Fibroblast of villous mesenchyme (primary cell): ENCODE measurements at regions not wholly inside any gene's neighbourhood (a gene's known extent, or its start where the extent isn't known, plus 50 kb on each side); places are given as distances from the start of the nearest gene placed in this dataset.

Experiments used
- DNase-seq: peaks from one replicate; pipeline ENCODE4 v3.0.0-alpha.2; 2010; ENCODE audit warnings: low read depth
- H3K4me3 ChIP-seq: 2 replicates; pipeline ENCODE4 v1.5.1; 2011; ENCODE audit warnings: low read depth, mild to moderate bottlenecking, low read length
- TF ChIP-seq, protein P1 (sequence below): IDR thresholded peaks from 2 replicates; pipeline ENCODE4 v1.5.1; 2012; ENCODE audit warnings: low read depth, mild to moderate bottlenecking, low read length; ENCODE audit not compliant: insufficient read depth

GRCh38 chr13:34128661-34129060 lies 310.7 kb downstream of the RFC3 start:
- H3K4me3 ChIP-seq = no peak overlapping the region
- DNase-seq = peak; percentile 10
- TF ChIP-seq, protein P1, sequence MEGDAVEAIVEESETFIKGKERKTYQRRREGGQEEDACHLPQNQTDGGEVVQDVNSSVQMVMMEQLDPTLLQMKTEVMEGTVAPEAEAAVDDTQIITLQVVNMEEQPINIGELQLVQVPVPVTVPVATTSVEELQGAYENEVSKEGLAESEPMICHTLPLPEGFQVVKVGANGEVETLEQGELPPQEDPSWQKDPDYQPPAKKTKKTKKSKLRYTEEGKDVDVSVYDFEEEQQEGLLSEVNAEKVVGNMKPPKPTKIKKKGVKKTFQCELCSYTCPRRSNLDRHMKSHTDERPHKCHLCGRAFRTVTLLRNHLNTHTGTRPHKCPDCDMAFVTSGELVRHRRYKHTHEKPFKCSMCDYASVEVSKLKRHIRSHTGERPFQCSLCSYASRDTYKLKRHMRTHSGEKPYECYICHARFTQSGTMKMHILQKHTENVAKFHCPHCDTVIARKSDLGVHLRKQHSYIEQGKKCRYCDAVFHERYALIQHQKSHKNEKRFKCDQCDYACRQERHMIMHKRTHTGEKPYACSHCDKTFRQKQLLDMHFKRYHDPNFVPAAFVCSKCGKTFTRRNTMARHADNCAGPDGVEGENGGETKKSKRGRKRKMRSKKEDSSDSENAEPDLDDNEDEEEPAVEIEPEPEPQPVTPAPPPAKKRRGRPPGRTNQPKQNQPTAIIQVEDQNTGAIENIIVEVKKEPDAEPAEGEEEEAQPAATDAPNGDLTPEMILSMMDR = no peak

GRCh38 chr13:34129436-34129835 lies 311.5 kb downstream of the RFC3 start:
- H3K4me3 ChIP-seq = no peak overlapping the region
- TF ChIP-seq, protein P1 = no peak
- no peak for DNase-seq

DNA sequence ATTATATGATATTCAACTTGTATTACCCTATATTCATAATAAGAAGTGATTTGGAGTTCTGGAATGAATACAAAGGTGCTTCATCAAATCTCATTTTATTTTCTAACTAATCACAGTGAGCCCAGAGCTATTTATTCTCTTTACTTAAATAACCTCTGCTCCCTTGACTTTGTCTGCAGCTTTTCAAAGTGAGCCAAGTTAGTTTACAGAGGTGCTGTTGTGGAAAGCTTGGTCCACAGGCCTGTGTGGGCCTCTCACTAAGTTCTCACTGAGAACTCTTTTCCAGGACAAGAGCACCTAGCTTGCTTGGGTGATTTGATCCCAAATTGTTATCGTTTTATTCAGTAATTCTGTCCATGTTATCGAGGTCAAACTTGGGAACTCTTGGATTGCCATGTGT lies 319.3 kb downstream of the RFC3 start:
- TF ChIP-seq, protein P1 = no peak
- no peak for DNase-seq
- H3K4me3 ChIP-seq = no peak overlapping the region

- no peak overlapping the region for H3K4me3 ChIP-seq
- TF ChIP-seq, protein P1 = no peak
- DNase-seq = no peak
Observed at GRCh38 chr13:34139660-34140227, 321.8 kb downstream of the RFC3 start.

DNA sequence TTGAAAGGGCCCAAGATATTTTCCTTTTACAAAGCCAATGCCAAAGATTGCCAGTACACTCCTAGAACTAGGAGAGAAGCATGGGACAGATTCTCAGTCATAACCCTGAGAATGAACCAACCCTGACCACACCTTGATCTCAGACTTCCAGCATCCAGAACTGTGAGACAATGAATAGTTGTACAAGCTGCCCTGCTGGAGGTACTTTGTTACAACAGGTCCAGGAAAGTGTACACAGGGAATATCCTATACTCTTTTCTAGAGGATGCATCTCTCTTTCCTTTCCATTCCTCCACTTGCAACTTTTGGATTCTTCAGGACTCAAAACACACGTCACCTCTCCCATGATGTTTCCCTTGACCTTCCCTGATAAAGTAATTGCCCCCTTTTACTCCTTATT lies 325.7 kb downstream of the RFC3 start:
- TF ChIP-seq, protein P1 = no peak
- H3K4me3 ChIP-seq = no peak overlapping the region
- DNase-seq = no peak

DNA sequence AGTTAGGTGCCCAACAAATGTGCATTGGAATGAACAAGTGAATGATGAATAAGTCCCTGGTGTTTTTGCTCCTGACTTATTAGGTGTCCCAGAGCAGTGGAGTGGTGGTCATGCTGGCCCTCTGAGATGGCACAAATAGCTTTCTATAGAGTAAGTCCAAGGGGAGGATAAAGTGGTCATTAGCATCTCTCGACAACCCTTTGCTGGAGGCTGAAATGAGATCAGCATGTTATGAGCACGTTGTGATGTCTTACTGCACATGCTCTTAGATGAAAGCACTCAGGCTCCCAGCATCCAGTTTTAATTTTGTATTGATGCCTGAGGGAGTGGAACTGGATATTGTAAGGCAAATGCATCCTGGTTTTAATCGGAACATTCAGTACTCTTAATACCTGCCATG lies 326.2 kb downstream of the RFC3 start:
- no peak for DNase-seq
- TF ChIP-seq, protein P1 = no peak
- H3K4me3 ChIP-seq = no peak overlapping the region

DNA sequence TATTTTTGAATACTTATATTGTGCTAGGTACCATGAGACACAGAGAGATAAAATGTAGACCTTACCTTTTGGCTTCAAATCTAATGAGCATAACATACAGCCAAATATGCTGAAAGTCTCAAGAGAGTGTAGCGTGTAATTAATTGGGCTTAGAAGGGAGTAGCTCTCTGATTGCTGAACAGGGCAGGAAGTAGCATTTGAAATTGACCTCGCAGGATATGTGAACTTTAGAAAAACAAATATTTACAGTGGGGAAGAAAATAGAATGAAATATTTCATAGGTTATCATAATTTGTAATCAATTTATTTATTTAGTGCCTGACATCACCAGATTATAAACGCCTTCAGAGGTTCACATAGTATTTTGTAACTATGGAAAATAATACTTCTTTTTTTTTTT lies 327.1 kb downstream of the RFC3 start:
- no peak for DNase-seq
- H3K4me3 ChIP-seq = no peak overlapping the region
- TF ChIP-seq, protein P1 = no peak
